ENCODE measurements at regions not wholly inside any gene's neighbourhood (a gene's known extent, or its start where the extent isn't known, plus 50 kb on each side); places are given as distances from the start of the nearest gene placed in this dataset.

- H4K20me1 ChIP-seq (ENCODE audit: insufficient read depth, low read length): no peaks in the 10 kb centered on the region
- no peaks in the 10 kb centered on the region for H3K36me3 ChIP-seq (replicated peaks in 1 of 2; ENCODE audit: control insufficient read depth in 1 of 2, insufficient read depth in 2 of 2, low read length in 2 of 2)
- H3K4me2 ChIP-seq (ENCODE audit: low read depth, low read length): no peak overlapping the region
- no peak for TF ChIP-seq PAX8 (CRISPR knock-in tag; IDR thresholded peaks at IDR 0.05; ENCODE audit: borderline replicate concordance)
- TF ChIP-seq ZNF460 (CRISPR knock-in tag; IDR thresholded peaks at IDR 0.05; ENCODE audit: borderline replicate concordance): no peak
- no peak for TF ChIP-seq KDM3A (CRISPR knock-in tag; IDR thresholded peaks at IDR 0.05; ENCODE audit: low read depth)
- TF ChIP-seq RBAK (CRISPR knock-in tag; IDR thresholded peaks at IDR 0.05): no peak
- no peak for TF ChIP-seq HDAC6 (IDR thresholded peaks at IDR 0.05; ENCODE audit: low read depth, low read length)
- no peak for TF ChIP-seq POLR2G (IDR thresholded peaks at IDR 0.05; ENCODE audit: low read depth, low read length)
- no peak for TF ChIP-seq ZNF629 (CRISPR knock-in tag; conservative IDR thresholded peaks at IDR 0.05)
- no peak for TF ChIP-seq USF2 (IDR thresholded peaks at IDR 0.05; ENCODE audit: low read depth, low read length)
- no peak for TF ChIP-seq USF2 (CRISPR knock-in tag; IDR thresholded peaks at IDR 0.05; ENCODE audit: borderline replicate concordance)
- no peaks in the 10 kb centered on the region for H3K27me3 ChIP-seq (ENCODE audit: control insufficient read depth in 1 of 2, insufficient read depth in 2 of 2, low read length in 2 of 2)
- no peak overlapping the region for H3K27ac ChIP-seq (ENCODE audit: extremely low read length, insufficient read depth, low read length)
- no peak overlapping the region for H3K9ac ChIP-seq (ENCODE audit: insufficient read depth, low read depth, low read length)
- FAIRE-seq: no peak
- no peaks in the 10 kb centered on the region for H3K79me2 ChIP-seq (ENCODE audit: insufficient read depth, low read length)
- in situ Hi-C loops (cut with HindIII; ENCODE audit: extremely low pct_ligation_motif_present, low pct_unique_long_range_greater_than_20kb) (no loop called here), intact Hi-C loops (cut with micrococcal nuclease; ENCODE audit: unreplicated experiment) (no loop called here)
- ChIA-PET CTCF (ENCODE audit: low intra/inter-chr PET ratio, low total read pairs) (no interaction called here), POLR2A (no interaction called here)
- no peak overlapping the region for H3K4me3 ChIP-seq (replicated peaks in 1 of 3; ENCODE audit: insufficient read depth in 1 of 3, low read depth in 2 of 3, low read length in 3 of 3)
- DNase-seq (ENCODE audit: low spot score): no peak
- no peak for ATAC-seq
- no peaks in the 10 kb centered on the region for H3K9me3 ChIP-seq (ENCODE audit: low read length)
- BruUV-seq (replicated peaks): no TSS peak
- no peak overlapping the region for H2AFZ ChIP-seq (ENCODE audit: low read length)
- H3K4me1 ChIP-seq (ENCODE audit: insufficient read depth, low read length): no peaks in the 10 kb centered on the region
Observed at GRCh38 chr11:92317222-92317621, 92.6 kb downstream of the FAT3 start.
